DMS53 treated with DMSO at 0.1 percent for 48 hours (cell line): ENCODE measurements at regions not wholly inside any gene's neighbourhood (a gene's known extent, or its start where the extent isn't known, plus 50 kb on each side); places are given as distances from the start of the nearest gene placed in this dataset.
"Not testable (repeated sequence)": the region's sequence is repeated elsewhere in the genome, so short reads cannot be mapped to it uniquely, and the experiment has no call there.

ENCODE experiments used
- DNase-seq: peaks from one replicate; lab custom pipeline; 2025; ENCODE audit not compliant: unreplicated experiment; lab: John Stamatoyannopoulos, UW

GRCh38 chr12:47491516-47492305 lies 214.1 kb downstream of the RPAP3 start:
- no peak for DNase-seq

- no peak for DNase-seq
Observed at GRCh38 chr12:47488888-47489287, 216.9 kb downstream of the RPAP3 start.

- DNase-seq = no peak
Observed at GRCh38 chr12:47481041-47481440, 224.8 kb downstream of the RPAP3 start.

DNA sequence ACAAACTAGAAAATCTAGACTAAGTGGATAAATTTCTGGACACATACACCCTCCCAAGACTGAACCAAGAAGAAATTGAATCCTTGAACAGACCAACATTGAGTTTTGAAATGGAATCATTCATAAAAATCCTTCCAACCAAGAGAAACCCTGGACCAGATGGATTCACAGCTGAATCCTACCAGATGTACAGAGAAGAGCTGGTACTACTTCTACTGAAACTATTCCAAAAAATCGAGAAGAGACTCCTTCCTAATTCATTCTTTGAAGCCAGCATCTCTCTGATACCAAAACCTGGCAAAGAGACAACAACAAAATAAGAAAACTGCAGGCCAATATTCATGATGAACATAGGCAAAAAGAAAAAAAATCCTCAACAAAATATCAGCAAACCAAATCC lies 227.4 kb downstream of the RPAP3 start:
- no peak for DNase-seq

GRCh38 chr12:47473091-47473490 lies 232.7 kb downstream of the RPAP3 start:
- DNase-seq = no peak

GRCh38 chr12:47470349-47470748 lies 235.5 kb downstream of the RPAP3 start:
- not testable (repeated sequence) for DNase-seq

DNA sequence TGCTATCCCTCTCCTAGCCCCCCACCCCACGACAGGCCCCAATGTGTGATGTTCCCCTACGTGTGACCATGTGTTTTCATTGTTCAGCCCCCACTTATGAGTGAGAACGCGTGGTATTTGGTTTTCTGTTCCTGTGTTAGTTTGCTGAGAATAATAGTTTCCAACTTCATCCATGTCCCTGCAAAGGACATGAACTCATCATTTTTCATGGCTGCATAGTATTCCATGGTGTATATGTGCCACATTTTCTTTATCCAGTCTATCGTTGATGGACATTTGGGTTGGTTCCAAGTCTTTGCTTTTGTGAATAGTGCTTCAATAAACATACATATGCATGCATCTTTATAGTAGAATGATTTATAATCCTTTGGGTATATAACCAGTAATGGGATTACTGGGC lies 241.9 kb downstream of the RPAP3 start:
- not testable (repeated sequence) for DNase-seq

GRCh38 chr12:47458279-47458678 lies 247.6 kb downstream of the RPAP3 start:
- no peak for DNase-seq

DNA sequence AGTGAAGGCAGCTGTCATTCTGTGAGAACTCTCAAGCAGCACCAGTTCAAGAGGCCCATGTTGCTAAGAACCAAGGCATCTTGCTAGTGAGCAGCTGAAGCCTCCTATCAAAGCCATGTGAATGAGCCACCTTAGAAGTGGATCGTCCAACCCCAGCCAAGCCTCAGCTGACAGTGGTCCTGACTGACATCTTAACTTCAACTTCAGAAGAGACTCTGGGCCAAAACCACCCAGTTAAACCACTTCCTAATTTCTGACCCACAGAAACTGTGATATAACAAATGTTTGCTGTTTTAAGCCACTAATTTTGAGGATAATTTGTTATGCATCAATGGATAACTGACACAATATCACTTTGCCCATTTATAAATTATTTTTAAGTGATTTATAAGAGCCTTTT lies 256.0 kb downstream of the RPAP3 start:
- DNase-seq = no peak

GRCh38 chr12:47442310-47442709 lies 263.5 kb downstream of the RPAP3 start:
- DNase-seq = no peak

DNA sequence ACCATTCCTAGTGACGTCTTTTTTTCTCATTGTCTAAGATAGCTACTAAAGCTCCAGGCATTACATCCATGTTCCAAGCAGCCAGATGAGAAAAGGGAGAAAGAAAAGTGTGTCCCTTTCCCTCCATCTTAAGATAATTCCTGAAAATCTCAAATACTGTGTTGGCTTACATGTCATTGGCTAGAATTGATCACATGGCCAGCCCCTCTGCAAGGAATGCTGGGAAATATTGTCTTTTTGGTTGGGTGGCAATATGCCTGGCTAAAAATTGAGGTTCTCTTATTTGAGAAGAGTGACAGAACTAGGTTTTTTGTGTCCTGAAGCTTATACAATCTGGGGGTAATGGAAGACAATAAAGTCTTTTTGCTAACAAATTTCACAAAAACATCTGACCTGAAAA lies 264.3 kb downstream of the RPAP3 start:
- no peak for DNase-seq

GRCh38 chr12:47438175-47438574 lies 267.7 kb downstream of the RPAP3 start:
- DNase-seq = no peak

- DNase-seq = no peak
Observed at GRCh38 chr12:47437570-47437969, 268.3 kb downstream of the RPAP3 start.

DNA sequence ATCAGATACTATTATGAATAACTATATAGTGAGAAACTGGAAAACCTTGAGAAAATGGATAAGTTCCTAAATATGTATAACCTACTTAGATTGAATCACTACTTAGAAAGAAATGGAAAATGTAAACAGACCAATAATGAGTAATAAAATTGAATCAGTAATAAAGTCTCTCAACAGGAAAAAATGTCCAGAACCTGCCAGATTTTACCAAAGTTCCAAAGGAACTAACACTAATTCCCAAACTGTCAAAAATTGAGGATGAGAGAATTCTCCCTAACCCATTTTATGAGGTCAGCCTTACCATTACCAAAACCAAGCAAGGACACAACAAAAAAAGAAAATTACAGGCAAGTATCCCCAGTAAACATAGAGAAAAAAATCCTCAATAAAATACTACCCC lies 272.0 kb downstream of the RPAP3 start:
- no peak for DNase-seq

DNA sequence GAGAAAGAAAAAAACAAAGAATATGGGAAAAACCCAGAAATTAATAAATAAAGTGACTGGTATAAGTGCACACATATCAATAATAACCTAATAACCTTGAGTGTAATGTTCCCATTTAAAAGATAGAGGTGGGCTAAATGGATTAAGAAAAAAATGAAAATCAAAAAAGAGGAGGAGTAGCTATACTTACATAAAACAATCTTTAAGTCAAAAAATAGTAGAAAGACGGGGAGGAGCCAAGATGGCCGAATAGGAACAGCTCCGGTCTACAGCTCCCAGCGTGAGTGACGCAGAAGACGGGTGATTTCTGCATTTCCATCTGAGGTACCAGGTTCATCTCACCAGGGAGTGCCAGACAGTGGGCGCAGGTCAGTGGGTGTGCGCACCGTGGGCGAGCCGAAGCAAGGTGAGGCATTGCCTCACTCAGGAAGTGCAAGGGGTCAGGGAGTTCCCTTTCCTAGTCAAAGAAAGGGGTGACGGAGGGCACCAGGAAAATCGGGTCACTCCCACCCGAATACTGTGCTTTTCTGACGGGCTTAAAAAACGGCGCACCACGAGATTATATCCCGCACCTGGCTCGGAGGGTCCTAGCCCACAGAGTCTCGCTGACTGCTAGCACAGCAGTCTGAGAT lies 279.0 kb downstream of the RPAP3 start:
- DNase-seq = peak; percentile 82

- no peak for DNase-seq
Observed at GRCh38 chr12:47422611-47423010, 283.2 kb downstream of the RPAP3 start.

GRCh38 chr12:47419497-47419896 lies 286.3 kb downstream of the RPAP3 start:
- DNase-seq = no peak

DNA sequence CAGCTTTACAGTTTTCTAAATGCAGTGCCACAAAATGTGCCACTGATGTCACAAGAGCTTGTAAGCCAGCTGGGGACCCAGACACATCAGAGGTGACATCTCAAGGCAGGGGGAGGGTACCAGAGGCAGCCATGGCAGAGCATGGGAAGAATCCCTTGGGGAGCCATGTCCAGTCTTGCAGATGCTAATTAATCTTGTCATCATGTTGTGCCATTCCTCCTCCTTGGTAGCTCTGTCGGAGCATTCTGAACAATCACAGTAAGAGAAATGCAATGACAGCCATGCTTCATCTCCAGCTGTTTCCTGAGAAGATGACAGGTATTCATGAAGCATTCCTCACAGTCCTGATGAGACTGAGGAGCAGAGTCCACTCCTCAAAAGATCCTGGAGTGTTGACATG lies 287.9 kb downstream of the RPAP3 start:
- no peak for DNase-seq

GRCh38 chr12:47417121-47417520 lies 288.7 kb downstream of the RPAP3 start:
- no peak for DNase-seq

DNA sequence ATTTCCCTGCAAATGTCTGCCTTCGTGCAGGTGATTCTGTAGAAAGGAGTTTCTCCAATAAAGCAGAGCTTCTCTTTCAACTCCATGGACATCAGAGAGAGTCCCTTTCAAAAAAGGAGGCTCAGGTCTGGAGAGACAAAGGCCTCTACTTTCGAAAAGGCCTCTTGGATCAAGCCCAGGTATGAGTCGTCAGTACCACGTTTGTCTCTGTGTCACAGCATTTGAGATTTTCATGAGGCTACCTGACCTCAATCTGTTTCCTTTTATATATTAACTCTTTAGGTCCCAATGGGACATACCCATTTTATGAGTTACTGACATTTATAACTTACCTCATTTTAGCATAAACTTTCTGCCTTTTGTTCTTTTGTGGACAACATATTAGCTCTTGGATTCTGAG lies 290.8 kb downstream of the RPAP3 start:
- DNase-seq = no peak

DNA sequence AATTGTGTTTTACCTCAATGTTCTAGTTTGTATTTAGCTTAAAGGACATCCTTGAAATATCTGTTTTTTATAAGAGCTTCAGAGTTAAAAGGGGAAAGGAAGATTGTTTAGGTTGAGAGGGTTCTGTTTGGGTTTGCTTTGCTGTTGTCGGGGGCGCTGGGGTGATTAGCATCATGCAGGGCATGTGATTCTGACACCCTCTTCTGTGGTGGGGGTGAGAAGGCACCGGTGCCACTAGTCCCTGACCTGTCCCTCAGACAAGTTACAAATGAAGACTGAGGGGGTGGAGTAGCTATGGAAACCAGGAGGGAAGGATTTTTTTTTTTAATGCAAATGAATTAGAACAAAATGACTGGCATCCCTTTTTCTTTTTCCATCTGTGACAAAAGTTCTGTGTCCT lies 291.3 kb downstream of the RPAP3 start:
- no peak for DNase-seq

DNA sequence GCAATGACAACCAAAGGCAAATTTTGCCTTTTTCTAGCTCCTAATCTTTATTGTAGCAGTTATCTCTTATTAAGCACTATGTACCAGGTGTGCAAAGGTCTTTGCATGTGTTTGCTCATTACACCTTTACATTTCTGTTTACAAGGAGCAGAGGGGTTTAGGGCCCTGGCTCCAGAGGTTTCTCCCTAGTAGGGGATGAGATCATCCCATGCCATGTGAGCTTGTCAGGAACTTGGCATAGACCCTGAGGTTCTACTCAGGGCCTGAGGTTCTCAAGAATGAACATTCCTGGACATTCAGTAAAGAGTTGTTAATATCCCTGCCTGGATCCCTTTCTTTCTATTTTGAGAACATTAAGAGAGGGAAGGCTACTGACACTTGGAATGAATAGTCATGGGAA lies 292.0 kb downstream of the RPAP3 start:
- DNase-seq = no peak
